Thyroid gland (tissue), 4 donors: ENCODE measurements at regions not wholly inside any gene's neighbourhood (a gene's known extent, or its start where the extent isn't known, plus 50 kb on each side); places are given as distances from the start of the nearest gene placed in this dataset.

ENCODE experiments used
- POLR2A ChIP-seq, 2 donors: fragments of 450-650 bp; IDR thresholded peaks; one replicate each; pipeline ENCODE4 v1.6.1; 2017; ENCODE audit warnings: antibody characterized with exemption in 2 of 2, mild to moderate bottlenecking in 2 of 2, moderate library complexity in 1 of 2
- TF ChIP-seq, protein P1 (sequence below), 6 experiments: fragments of 200-600 bp in 3 of 6; fragments of 450-650 bp in 3 of 6; sonication (generic) in 3 of 6; IDR thresholded peaks; one replicate each; pipeline ENCODE4 v1.5.1; 2016 to 2019; ENCODE audit warnings: antibody characterized with exemption in 6 of 6, mild to moderate bottlenecking in 2 of 6, inconsistent platforms in 1 of 6, moderate library complexity in 1 of 6

DNA sequence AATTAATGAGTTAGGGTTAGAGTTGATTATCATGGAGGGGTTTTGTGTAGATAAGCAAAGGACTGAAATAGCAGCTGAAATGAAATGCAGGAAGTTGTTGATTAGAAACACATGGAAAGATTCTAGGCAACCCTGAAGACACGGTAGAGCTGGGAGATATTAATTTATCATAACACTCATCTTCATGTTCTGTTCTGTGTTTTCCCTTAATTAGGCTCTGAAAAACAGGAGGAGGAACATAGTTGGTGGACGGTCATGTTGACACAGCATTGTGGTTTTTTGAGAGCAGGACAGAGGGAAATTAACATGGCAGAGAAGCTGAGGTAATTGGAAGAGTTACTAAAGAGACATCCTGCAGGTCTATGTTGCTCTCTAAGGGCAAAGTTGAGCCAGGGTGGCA lies 138.8 kb upstream of the UBASH3B start:
- TF ChIP-seq, protein P1, sequence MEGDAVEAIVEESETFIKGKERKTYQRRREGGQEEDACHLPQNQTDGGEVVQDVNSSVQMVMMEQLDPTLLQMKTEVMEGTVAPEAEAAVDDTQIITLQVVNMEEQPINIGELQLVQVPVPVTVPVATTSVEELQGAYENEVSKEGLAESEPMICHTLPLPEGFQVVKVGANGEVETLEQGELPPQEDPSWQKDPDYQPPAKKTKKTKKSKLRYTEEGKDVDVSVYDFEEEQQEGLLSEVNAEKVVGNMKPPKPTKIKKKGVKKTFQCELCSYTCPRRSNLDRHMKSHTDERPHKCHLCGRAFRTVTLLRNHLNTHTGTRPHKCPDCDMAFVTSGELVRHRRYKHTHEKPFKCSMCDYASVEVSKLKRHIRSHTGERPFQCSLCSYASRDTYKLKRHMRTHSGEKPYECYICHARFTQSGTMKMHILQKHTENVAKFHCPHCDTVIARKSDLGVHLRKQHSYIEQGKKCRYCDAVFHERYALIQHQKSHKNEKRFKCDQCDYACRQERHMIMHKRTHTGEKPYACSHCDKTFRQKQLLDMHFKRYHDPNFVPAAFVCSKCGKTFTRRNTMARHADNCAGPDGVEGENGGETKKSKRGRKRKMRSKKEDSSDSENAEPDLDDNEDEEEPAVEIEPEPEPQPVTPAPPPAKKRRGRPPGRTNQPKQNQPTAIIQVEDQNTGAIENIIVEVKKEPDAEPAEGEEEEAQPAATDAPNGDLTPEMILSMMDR (IDR thresholded peaks at IDR 0.05), result no peak
- no peak for TF ChIP-seq POLR2A (IDR thresholded peaks at IDR 0.05)
